GM19351 (cell line): ENCODE measurements at regions not wholly inside any gene's neighbourhood (a gene's known extent, or its start where the extent isn't known, plus 50 kb on each side); places are given as distances from the start of the nearest gene placed in this dataset.
"Not testable (repeated sequence)": the region's sequence is repeated elsewhere in the genome, so short reads cannot be mapped to it uniquely, and the experiment has no call there.

Experiments used
- ATAC-seq: cut with Tn5 transposase; IDR thresholded peaks from one replicate; pipeline ENCODE4 v1.9.1; 2021; ENCODE audit warnings: mild to moderate bottlenecking, moderate library complexity; ENCODE audit not compliant: unreplicated experiment

DNA sequence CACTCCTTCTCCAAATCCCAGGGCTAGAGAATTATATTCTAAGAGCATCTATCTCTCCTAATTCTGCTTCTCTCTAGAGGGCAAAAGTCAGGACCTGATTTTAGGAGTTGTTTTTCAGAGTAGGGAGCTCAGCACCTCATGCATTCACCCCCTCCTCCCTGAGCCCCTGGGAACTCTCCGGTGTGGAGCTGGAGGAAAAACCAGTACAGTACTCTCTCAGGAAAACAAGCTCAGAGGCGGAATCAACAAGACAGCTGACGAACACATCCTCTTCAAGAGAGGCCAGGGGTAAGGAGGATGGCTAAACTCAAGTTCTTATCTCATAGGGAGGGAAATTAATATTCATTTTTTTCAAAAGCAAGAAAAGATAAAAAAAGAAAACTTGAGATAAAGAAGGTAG lies 120.1 kb upstream of the CDYL start:
- ATAC-seq, result no peak

DNA sequence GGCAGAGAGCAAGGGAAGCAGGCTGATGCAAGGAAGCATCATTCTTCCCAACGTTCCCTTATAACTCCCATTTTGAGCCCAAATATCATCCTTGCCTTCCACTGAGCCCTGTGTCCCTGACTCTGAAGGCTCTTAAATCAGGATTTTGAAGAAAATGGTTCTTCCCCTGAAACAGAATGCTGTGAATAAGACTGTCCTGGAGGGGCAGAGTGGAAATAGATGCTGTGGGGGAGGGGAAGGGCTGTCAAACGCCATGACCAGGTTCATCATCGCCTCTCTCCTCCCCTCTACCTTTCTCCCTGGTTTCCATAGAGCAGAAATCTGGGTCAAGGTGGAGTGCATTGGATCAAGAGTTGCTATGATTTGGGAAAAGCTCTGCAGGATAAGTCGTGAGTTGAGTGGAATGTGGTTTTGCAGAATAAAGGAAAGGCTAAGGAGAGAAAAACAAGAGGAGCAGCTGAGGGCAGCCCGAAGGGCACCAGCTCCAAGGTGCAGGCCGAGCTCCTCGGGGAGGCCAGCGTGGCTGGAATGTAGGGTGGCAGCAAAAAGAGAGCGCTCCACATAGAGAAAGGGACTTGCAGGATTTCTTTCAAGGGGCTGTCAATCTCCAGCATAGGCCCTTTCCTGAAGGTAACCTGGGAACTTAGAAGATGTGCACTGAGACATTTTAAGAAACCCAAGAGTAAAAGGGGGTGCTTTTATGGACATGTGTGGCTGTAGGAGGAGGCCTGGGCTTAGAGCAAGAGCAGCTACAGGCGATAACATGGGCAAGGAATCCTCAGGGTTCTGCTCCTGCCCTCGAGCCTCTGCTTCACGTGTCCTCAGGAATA lies 120.8 kb upstream of the CDYL start:
- ATAC-seq, result no peak

DNA sequence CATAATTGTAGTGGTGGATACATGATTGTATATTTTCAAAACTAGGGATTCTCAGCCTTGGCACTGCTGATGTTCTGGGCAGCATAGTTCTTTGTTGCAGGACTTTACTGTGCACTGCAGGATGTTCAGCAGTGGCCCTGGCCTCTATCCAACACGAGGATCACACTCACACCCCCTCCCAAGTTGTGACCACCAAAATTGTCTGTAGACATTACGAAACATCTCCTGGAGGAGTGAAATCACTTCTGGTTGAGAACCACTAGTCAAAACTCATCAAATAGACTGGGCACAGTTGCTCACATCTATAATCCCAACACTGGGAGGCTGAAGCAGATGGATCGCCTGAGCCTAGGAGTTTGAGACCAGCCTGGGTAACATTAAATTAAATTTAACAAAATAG lies 123.1 kb upstream of the CDYL start:
- ATAC-seq, result no peak

DNA sequence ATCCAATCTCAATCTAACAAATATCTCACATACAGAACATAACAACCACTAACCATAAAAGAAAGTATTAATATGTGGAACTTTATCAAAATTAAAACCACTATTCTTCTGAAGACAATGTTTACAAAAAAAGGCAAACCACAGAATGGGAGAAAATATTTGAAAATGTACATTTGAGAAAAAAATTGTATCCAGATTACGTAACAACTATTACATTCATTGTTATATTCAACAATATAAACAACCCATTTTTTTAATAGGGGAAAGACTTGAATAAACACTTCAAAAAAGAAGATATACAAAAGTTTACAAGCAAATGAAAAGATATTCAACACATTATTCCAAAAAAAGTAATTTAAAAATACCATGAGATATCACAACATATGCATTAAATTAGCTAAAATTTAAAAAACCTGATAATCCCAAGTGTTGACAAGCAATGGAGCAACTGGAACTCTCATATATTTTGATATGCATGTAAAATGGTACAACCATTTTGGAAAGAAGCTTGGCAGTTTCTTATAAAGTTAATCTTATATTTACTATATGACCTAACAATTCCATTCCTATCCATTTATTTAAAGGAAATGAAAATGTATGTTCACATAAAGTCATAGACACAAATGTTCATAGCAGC lies 124.3 kb upstream of the CDYL start:
- no peak for ATAC-seq

DNA sequence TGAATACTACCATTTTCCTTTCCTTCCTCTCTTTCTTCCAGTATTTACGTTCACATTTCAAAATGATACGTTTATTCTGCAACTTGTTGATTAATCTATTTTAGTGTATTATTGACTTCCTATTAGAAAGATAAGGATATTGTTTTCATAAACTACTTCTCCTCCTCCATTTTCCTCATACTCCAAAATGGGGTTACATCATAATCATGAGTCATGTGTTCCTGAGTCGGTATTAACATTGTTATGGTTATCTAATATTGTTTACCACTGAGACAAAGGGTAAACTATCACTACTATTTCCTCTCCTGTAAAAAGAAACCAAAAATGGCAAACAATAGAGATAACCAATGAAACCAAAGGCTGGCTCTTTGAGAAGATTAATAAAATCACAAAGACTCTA lies 126.5 kb upstream of the CDYL start:
- no peak for ATAC-seq

DNA sequence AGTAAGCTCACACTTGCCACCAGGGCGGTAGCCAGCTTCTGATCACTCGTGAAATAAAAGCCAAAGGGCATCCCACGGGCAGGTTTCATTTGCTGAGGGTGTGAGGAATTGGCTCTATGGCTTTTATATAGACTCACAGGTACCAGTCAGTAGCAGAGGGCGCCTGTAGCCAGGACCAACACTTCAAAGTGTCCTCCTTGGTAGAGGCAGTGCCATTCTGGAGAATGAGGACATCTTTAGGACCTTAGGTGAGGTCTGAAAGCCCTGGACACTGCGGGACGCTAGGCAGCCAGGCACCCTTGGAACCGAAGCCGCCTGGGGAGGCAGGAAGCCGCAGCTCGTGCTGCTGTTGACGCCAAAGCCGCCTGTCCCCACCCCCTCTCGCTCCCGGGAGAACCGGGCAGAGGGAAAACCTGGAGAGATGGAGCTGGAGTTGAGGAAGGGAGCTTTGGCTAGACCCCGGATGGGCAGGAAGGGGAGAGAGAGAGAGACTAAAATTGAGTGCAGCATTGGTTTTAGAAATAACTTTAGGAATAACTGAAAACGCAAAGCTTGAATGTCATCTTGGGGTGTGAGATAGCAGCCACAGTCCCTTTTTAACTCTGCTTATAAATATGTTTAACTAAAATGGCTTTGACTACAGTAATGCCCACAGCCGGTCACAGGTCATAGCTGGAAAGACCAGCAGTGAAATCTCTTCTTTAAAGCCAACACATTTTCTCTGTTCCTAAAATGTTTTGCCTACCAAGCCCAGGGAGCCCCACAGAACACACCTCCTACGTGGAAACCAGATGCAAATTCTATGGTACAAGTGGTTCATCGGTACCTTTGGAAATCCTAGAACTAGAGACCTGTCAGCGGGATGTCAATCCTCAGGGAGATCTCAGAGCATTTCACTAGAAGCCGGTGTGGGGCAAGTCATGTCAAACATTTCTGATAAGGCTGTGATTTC lies 128.5 kb upstream of the CDYL start:
- no peak for ATAC-seq

DNA sequence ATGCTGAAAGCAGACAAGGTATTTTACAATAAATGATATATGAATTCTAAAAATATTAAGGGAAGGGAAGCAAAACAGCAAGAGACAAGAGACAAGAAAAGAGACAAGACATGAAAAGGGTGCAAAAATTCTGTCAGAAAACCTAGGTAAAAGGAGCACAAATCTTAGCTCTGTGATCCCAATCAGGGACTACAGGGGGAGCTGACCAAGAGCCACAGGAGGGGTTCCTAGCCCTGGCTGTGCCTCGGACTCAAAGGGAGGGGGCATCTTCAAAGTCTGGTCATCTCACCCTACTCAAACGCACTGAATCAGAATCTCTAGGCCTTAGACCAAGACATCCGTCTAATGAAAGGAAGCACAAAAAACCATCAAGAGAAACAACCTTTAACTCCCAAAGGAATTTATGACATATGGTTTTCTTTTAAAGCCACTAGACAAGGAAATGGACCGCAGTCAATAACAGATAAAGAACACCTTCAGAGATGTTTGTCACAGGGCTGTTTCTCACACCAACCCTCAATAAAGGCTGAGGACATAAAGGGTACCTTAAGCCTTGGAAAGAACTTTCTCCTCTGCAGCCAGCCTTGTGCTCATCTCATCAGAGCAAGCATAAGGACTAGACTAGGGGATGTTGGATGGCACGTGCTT lies 130.4 kb upstream of the CDYL start:
- ATAC-seq, result no peak

DNA sequence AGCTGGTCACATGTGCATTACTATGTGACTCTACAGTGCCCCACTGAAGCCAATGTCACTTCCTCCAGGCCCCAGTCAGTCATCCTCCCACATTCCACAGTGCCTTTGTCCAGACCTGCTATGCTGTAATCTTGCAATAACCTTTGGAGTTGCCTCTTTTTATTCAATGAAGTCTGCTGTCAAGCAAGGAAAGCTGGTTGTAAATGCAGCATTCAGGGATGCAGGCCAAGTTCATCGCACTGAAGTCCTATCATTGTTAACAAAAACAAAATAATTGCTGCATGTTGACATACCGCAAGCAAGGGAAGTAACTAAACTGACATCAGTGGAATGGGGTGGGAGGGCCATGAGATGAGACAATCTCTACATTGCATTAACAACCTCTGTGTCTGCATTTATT lies 131.2 kb upstream of the CDYL start:
- no peak for ATAC-seq

DNA sequence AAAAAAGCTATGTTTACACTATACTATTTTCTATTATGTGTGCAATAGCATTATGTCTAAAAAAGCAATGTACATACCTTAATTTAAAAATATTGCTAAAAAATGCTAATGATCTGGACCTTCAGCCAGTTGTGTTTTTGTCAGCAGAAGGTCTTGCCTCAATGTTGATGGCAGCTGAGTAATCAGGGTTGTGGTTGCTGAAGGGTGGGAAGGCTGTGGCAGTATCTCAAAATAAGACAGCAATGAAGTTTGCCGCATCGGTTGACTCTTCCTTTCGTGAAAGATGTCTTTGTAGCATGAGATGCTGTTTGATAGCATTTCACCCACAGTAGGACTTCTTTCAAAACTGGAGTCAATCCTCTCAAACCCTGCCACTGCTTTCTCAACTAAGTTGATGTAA lies 134.7 kb upstream of the CDYL start:
- no peak for ATAC-seq

DNA sequence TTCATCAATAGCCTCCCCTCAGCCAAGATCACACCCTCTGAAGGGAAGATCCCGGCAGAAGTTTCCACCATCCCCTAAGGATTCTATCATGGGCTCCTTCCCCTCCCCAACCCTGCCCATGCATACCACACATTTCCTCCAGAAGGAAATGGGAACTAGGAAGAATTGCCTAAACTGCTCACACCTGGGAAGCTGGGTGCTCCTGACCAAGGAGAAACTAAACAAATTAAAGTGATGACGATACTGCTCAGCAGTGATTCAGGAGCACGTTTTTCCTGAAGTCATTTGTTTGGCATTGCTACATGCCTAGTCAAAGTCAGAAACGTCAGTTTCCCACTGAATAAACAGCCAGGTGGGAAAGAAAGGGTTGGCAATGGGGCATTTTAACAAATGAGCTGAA lies 136.1 kb upstream of the CDYL start:
- ATAC-seq, result no peak

DNA sequence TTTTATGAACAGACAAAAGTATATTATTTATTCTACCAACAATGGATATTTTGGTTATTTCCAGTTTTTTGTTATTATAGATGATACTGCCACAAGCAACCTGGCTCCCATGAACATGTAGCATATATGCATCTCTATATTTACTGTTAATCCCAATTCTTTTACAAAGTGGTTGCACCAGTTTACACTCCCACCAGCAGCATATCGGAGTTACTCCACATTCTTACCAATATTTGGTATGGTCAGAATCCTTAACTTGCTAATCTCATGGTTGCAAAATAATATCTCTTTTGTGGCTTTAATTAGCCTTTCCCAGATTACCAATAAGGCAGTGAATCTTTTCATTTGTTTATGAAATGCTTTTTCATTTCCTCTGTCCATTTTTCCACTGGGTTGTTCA lies 137.6 kb upstream of the CDYL start:
- ATAC-seq, result no peak

DNA sequence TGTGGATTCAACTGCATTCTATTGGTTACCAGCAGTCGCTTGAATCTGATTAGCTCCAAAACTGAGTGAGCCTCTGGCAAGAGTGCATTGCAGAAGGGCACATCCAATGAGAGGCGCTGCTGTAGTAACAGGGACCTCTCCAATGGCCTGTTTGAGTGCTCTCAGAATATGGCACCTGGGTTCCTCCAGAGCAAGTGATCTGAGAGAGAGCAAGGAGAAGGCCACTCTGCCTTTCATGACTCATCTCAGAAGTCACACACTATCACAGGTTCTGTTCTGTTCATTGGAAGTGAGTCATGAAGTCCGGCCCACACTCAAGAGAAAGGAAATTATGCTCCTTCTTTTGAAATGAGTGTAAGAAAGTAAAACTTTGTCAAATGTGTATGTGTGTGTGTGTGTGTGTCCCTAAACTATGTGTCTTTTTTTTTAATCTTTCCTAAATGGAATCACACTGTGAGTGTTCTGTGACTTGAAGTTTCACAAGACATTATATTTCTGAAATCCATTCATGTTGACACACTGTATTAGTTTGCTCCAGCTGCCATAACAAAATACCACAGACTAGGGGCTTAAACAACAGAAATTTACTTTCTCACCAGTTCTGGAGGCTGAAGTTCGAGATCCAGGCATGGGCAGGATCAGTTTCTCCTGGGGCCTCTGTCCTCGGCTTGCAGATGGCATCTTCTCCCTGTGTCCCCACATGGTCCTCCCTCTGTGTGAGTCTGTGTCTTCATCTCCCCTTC lies 138.3 kb upstream of the CDYL start:
- peak; percentile 100 for ATAC-seq

DNA sequence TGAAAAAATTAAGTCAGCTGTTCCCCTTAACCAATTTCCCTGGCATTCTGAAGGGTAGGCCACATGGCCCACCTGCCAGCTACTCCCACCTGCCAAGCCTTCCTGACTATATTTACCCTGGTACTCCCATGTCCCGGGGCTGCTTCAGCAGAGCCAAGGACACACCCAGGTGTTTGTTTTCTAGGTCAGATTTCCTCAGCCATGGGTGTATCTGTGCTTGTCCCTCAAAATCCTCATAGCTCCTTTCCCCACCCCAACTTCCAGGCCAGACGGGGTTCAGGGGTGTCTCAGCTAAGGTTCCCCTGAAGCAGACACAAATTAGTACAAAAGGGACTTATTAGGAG lies 139.4 kb upstream of the CDYL start:
- ATAC-seq, result no peak

DNA sequence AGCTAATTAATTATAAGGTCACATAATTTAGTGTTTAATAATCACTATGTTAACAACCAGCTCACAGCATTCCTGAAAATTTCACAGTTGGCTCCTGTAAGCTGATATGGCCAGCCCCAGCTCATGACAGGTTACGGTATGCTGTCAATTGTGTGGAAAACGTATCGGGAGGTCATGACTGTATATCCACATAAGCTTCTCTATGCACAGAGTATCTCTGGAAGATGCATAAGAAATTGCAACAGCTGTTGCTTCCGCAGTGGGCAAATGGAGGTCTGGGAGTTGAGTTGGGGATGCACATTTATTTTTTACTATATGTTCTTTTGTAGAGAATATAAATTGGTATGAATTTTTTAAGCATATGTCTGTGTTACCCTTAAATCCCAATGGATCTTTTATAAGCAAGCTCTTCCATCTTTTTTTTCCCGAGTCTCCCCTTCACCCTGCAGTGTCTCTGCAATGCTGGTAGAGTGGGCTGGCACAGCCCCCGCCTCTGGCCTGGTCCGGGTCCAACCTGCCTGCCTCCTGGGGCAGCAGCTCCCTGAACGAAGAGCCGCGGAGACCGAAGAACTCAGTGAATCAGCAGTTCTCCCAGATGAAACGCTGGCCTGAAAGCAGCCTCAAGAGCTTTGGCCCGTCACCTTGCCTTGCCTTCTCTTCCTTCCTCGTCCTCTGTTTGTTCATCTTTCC lies 139.9 kb upstream of the CDYL start:
- no peak for ATAC-seq

DNA sequence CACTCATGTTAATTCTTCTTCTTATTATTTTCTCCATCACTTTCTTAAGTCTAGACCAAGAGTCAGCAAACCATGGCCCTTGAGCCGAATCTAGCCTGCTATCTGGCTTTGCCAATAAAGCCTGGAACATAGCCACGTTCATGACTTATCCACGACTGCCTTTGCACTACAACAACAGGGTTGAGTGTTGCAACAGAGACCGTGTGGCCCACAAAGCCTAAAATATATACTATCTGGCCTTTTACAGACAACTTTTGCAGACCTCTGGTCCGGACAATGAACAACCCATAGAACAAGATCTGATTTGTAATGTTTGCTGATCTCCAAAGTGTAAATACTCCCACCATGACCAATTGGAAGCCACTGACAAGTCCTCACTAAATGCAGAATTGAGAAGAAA lies 140.5 kb upstream of the CDYL start:
- ATAC-seq, result no peak

DNA sequence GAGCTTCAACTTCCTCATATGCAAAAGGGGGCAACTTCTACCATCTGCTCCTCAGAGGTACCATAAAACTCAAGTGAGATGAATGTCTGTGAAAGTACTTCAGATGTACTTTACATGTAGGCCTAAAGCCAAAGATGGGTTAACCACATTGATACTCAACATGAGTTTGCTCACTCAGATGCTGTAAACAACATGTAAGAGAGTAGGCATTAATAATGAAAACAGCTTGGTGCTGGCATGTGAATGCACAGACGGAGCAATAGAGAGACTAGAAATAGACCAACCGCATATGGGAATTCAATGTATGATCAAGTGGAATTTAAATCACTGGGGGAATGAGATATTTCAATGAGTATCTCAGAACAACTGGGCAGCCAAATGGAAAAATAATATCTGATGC lies 143.8 kb upstream of the CDYL start:
- ATAC-seq, result no peak

DNA sequence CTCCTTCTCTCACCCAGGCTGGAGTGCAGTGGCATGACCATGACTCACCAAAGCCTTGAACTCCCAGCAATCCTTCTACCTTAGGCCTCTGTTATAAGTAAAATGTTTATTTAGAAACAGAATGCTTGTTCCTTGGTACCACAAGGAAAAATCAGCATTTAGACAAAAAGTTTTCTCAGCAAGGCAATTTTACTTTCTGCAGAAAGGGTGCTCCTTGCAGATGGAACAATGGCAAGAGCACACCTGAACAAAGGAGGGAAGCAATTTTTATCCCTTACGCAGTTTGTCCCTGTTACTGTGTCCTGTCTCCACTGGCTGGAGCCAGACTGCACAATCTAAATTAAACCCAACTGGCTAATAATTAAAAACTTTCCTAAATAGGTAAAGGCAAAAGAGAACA lies 146.4 kb upstream of the CDYL start:
- not testable (repeated sequence) for ATAC-seq

DNA sequence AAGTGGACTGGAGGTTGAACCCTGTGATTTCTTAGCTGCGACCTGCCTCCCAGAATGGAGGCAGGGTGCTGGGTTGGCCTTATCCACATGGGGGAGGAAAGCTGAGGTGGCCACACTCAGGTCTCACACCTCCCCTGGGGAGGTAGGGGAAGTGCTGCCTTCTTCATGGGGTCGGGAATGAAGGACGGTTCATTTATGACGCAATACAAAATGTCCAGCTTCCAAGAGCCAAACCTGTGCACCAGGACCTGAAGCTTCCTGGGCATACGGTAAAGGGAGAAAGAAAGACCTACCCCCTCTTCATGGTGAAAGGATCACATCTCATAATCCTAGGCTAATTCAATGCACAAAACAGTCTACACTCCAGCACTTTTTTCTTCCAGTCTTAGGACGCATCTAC lies 150.6 kb upstream of the CDYL start:
- ATAC-seq, result no peak

DNA sequence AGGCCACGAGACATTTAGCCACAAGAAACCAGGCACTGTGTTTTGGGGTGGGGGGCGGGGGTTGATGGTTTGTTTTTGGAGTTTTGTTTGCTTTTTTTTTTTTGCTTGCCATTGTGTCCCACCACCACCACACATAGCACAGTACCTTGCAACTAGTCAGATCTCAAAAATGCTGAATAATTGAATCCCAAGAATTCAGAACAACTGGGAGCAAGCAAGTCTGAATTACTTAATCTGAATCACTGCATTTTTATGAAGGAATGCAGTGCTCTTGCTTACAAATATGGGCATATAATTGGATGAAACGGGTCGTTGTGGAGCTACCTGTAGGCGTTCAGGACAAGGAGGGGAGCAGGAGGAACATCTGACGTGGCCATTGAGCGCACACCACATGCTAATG lies 151.5 kb upstream of the CDYL start:
- no peak for ATAC-seq
